ENCODE measurements at regions not wholly inside any gene's neighbourhood (a gene's known extent, or its start where the extent isn't known, plus 50 kb on each side); places are given as distances from the start of the nearest gene placed in this dataset.

- Histone ChIP-seq H3K79me2 (ENCODE audit: control insufficient read depth, low read length) (no peaks in the 10 kb centered on the region), H3K27ac (ENCODE audit: low read depth, low read length) (no peak overlapping the region), H3F3A (ENCODE audit: control insufficient read depth, insufficient read depth) (no peaks in the 10 kb centered on the region), H3K36me3 (ENCODE audit: control insufficient read depth, low read length) (no peaks in the 10 kb centered on the region), H3K9me2 (replicated peaks; ENCODE audit: control insufficient read depth, low read length) (no peaks in the 10 kb centered on the region), H3K4me3 (ENCODE audit: low read length) (no peak overlapping the region), H3K27me3 (ENCODE audit: control insufficient read depth, low read length) (no peaks in the 10 kb centered on the region), H3K4me1 (ENCODE audit: control insufficient read depth, low read length) (no peaks in the 10 kb centered on the region), H3K9me3 (ENCODE audit: control insufficient read depth, insufficient read depth, low read length) (peaks cover 3% of the 10 kb centered on the region; the same call in 1 of the 2 replicates), H3K4me2 (ENCODE audit: low read length) (no peak overlapping the region), H4K20me1 (ENCODE audit: control insufficient read depth, insufficient read depth, low read depth, low read length) (no peaks in the 10 kb centered on the region)
- TF ChIP-seq CTCF (IDR thresholded peaks at IDR 0.05; ENCODE audit: low read depth, low read length, poor library complexity, severe bottlenecking) = no peak
- no peak for TF ChIP-seq EZH2phosphoT487 (IDR thresholded peaks at IDR 0.05; ENCODE audit: borderline replicate concordance, low read length)
Measured at GRCh38 chr9:86773422-86773945, 173.8 kb downstream of the GAS1 start.

DNA sequence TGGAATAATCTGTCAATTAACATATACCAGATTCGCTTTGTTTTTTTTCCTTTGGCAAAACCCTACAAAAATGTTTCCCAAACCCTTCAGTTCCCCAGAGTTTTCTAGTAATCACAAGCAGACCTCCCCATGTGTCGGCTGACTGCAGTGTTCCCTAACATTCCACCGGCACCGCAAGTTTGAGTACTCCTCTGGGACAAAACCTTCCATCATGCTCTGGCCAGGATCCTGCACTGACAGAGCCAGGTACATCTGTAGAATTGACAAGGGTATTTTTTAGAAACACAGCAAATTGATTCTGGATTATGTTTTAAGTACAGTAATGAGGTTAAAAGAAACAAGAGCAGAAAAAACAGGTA lies 174.7 kb downstream of the GAS1 start:
- no peaks in the 10 kb centered on the region for H3K9me2 ChIP-seq (replicated peaks; ENCODE audit: control insufficient read depth, low read length)
- no peak overlapping the region for H3K4me2 ChIP-seq (ENCODE audit: low read length)
- no peaks in the 10 kb centered on the region for H3K27me3 ChIP-seq (ENCODE audit: control insufficient read depth, low read length)
- no peak overlapping the region for H3K27ac ChIP-seq (ENCODE audit: low read depth, low read length)
- H3K79me2 ChIP-seq (ENCODE audit: control insufficient read depth, low read length) = no peaks in the 10 kb centered on the region
- no peak for TF ChIP-seq EZH2phosphoT487 (IDR thresholded peaks at IDR 0.05; ENCODE audit: borderline replicate concordance, low read length)
- TF ChIP-seq CTCF (IDR thresholded peaks at IDR 0.05; ENCODE audit: low read depth, low read length, poor library complexity, severe bottlenecking) = no peak
- H3K36me3 ChIP-seq (ENCODE audit: control insufficient read depth, low read length) = no peaks in the 10 kb centered on the region
- no peaks in the 10 kb centered on the region for H3F3A ChIP-seq (ENCODE audit: control insufficient read depth, insufficient read depth)
- no peaks in the 10 kb centered on the region for H4K20me1 ChIP-seq (ENCODE audit: control insufficient read depth, insufficient read depth, low read depth, low read length)
- no peak overlapping the region for H3K4me3 ChIP-seq (ENCODE audit: low read length)
- H3K9me3 ChIP-seq (ENCODE audit: control insufficient read depth, insufficient read depth, low read length) = peaks cover 3% of the 10 kb centered on the region; the same call in 1 of the 2 replicates
- H3K4me1 ChIP-seq (ENCODE audit: control insufficient read depth, low read length) = no peaks in the 10 kb centered on the region

DNA sequence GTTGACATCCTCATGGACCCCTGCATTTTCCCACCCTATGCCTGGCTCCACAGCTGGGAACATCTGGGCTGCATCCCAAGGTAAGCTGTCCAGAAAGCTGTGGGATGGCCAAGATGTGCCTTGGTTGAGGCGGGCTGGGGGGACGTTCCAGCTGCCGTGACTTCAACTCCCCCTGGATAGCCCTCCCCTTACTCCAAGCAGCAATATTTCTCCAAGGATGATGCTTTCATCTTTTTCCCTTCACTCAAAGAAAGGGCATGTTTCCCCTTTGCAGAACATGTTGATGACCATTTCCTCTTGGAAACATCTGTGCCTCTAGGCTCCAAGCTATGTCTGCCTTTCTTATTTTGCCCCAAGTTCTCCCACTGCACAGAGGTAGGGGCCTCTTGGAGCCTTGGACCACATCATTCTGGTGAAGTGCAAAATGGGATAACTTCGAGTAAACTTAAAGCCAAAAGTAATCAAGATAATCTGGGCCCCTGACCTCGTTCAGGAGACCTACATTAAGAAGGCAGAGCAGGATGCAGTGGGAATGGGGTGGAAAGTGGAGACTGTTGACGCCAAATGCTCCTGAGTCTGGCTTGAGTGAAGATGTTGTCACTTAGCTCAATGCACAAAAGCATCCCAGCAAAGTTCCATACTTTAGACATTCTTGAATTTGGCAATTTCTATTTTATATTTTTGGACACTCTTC lies 175.2 kb downstream of the GAS1 start:
- Histone ChIP-seq H3K36me3 (ENCODE audit: control insufficient read depth, low read length) (no peaks in the 10 kb centered on the region), H3K79me2 (ENCODE audit: control insufficient read depth, low read length) (no peaks in the 10 kb centered on the region), H3F3A (ENCODE audit: control insufficient read depth, insufficient read depth) (no peaks in the 10 kb centered on the region), H3K27ac (ENCODE audit: low read depth, low read length) (no peak overlapping the region), H3K4me2 (ENCODE audit: low read length) (no peak overlapping the region), H3K4me3 (ENCODE audit: low read length) (no peak overlapping the region), H3K9me2 (replicated peaks; ENCODE audit: control insufficient read depth, low read length) (no peaks in the 10 kb centered on the region), H3K4me1 (ENCODE audit: control insufficient read depth, low read length) (no peaks in the 10 kb centered on the region), H4K20me1 (ENCODE audit: control insufficient read depth, insufficient read depth, low read depth, low read length) (no peaks in the 10 kb centered on the region), H3K9me3 (ENCODE audit: control insufficient read depth, insufficient read depth, low read length) (peaks cover 3% of the 10 kb centered on the region; the same call in 1 of the 2 replicates), H3K27me3 (ENCODE audit: control insufficient read depth, low read length) (no peaks in the 10 kb centered on the region)
- no peak for TF ChIP-seq EZH2phosphoT487 (IDR thresholded peaks at IDR 0.05; ENCODE audit: borderline replicate concordance, low read length)
- TF ChIP-seq CTCF (IDR thresholded peaks at IDR 0.05; ENCODE audit: low read depth, low read length, poor library complexity, severe bottlenecking) = no peak

Measured in DOHH2 (cell line).